T47D (cell line): ENCODE measurements at regions not wholly inside any gene's neighbourhood (a gene's known extent, or its start where the extent isn't known, plus 50 kb on each side); places are given as distances from the start of the nearest gene placed in this dataset.

Experiments used
- DNase-seq, 2 experiments: peaks; one replicate each; pipeline versions ENCODE4 v3.0.0 to v3.0.0-alpha.2; 2011 to 2012; ENCODE audit warnings: low read depth in 1 of 2, low spot score in 1 of 2
- JUND ChIP-seq: IDR thresholded peaks from 2 replicates; pipeline ENCODE4 v1.6.1; 2012; ENCODE audit warnings: low read depth
- in situ Hi-C: cut with HindIII; loops from 2 replicates; pipeline ENCODE4 v1.10.0; 2016; ENCODE audit warnings: low sequenced_read_pairs, low pct_unique_long_range_greater_than_20kb

DNA sequence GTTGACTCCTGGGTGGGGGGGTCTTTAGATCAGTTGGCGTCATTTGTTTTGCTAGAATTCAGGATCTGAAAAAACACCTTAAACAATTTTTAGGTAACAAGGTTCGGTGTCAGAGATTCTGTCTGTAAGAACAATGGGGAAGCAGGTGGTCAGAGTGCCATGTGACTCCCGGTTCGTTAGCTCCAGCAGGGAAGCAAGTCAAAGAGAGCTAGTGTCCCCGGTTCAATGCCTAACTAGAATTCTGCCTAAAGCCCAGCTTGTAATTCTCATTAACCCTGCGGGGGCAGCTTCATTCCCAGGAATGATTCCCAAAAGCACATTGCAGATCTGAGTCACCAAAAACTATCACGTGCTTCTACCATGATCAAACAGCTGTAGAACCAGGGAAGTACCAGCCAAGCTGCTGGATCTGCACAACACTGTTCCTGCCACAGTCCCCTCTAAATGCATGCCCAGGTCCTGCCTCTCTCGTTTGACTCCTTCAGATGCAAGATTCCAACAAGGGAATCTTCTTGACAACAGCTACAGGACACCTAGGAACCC is 664.3 kb upstream of the CELF2 start:
- no peak for DNase-seq
- in situ Hi-C loops, result no loop called here
- no peak for TF ChIP-seq JUND

DNA sequence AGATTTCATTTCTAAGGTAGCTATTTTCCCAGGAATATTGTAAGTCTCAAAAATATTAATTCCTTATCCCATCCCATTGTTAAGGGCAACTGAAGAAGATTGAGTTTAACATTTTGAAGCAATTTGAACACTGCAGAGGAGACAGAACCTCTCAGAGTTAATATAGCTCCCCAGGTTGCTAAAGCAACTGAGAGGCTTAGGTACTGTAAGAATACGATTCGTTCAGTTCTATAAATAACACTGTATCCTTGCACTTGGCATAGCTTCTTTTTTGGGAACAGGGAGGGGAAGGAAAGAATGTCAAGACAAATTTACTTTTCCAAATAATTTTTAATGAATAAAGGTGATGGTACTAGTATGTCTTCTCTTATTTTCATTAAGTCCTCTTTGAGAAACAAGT is 658.4 kb upstream of the CELF2 start:
- in situ Hi-C loops, result no loop called here
- DNase-seq, result no peak
- TF ChIP-seq JUND, result no peak

DNA sequence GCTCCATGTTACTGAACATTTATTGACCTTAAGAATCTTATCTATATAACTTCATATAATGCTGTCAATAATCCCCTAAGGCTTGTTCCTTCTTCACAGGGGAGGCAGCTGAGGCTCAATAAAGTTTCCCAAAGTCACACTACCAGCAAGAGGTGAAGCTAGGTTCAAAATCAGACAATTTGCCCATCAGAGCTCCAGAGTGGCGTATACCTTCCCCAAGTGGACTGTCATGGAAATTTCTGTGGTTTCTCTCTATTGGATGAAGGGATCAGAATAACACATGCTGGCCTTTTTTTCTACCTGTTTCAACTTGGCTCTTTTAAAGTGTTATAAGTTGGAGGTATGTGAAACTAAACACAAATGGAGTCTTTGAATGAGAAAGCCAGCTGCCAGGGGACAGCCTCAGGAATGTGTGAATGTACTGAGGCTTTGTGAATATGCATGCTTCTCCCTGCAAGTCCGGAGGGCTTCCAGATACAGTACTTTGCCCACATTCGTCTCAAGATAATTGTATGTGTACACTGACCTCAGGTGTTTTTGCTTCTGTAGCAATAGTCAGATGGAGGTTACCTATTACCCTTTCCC is 656.3 kb upstream of the CELF2 start:
- DNase-seq, result no peak
- in situ Hi-C loops, result no loop called here
- no peak for TF ChIP-seq JUND

DNA sequence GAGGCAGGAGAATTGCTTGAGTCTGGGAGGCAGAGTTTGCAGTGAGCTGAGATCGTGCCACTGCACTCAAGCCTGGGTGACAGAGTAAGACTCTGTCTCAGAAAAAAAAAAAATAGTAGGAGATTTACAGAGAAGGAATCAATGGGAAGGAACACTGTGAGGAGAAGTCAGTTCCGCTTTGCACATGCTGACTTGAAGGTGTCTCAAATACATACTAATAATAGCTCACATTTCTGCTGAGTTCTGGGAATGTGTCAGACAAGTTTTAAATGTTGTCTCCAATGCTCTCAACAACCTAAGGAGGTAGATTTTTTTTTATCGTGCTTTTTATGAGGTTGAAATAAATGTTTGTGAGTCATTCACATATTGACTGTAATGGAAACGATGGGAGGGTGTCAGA is 654.9 kb upstream of the CELF2 start:
- TF ChIP-seq JUND, result no peak
- in situ Hi-C loops, result no loop called here
- no peak for DNase-seq

DNA sequence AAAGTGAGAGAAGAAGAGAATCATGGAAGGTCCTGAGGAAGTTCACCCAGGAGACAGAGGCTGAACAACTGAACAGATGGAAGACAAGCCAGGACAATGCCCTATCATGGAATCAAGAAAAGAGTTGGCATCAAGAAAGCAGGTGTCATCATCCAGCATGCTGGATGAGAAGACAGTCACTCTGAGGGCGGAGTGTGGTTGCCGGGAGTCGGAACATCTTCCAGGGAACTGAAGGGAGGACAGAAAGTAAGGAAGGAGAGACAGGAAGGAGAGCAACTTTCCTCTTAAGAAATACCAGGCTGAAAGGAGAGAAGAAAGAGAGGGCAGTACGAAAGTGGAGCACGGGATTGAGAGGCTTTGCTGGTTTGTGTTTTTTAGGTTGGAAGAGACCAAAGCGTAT is 654.5 kb upstream of the CELF2 start:
- in situ Hi-C loops, result no loop called here
- no peak for DNase-seq
- no peak for TF ChIP-seq JUND

DNA sequence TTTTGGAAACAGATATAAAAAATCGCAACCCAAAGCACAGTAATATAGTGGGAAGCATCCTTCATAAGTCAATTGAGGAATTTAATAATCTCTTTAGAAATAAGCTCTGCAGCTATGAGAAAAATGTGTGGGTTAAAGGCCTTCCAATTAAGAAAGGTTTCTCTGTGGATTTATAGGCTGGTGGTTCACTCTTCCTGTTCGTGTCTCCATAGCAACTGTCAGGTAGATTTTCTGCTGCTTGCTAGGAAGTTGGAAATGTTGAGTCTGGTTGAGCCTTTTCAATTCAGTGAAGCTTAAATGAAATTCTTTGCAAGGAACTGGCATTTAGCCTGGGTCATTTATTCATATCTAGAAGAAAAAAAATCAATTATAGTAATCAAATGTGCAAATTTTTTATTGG is 652.8 kb upstream of the CELF2 start:
- in situ Hi-C loops, result no loop called here
- no peak for DNase-seq
- no peak for TF ChIP-seq JUND

DNA sequence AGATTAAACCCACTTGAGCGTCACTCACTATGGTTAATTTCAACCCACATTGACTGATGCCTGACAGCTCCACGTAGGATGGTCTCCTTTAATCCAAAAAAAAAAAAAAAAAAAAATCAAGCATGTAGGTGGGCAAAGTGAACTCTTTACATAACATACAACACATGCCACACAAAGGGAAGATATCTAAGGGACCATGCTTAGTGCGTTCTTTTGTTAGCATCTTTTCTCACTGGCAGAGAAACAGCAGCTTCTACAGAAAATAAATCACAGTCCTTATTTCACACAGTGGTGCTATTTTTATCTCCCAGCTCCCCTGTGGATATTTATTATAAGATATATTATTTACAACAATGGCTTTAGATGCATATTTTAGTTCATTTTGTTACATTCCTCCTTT is 652.0 kb upstream of the CELF2 start:
- no peak for DNase-seq
- in situ Hi-C loops, result no loop called here
- no peak for TF ChIP-seq JUND

DNA sequence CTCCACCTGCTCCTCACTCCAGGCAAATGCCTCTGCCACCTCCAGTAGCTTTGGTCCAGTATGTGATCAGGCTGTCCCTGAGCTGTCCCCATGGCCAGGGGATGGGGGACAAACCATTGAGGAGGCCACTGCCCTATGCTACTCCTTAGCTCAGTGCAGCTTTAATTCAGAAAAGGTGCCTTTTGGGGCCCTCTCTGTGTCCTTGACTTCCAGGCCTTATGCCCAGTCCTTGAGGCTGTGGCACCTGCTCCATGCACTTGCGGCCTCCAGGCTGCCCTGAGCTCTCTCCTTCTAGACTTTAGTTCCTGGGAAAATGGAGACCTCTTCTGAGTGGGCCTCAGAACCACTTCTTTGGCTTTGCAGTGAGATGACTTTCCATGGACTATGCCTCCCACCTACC is 650.8 kb upstream of the CELF2 start:
- TF ChIP-seq JUND, result no peak
- no peak for DNase-seq
- in situ Hi-C loops, result no loop called here

DNA sequence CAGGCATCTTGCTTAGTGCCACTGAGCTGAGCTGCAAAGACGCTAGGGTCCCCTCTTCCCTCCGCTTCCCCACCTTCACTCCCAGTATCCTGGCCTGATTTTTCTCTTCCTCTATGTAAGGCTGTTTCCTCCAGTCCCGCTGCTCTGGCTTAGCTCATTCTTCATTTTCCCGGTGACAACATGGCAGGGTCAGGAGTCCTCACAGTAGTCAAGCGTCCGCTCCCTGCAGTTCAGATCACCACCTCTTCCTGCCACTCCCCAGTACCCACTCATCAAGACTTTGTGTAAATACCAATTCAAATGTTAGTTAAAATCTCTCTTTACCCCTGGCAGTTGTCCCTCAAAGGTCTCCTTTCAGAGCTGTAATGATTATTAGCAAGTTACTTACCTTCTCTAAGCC is 650.4 kb upstream of the CELF2 start:
- TF ChIP-seq JUND, result no peak
- in situ Hi-C loops, result no loop called here
- DNase-seq, result no peak

DNA sequence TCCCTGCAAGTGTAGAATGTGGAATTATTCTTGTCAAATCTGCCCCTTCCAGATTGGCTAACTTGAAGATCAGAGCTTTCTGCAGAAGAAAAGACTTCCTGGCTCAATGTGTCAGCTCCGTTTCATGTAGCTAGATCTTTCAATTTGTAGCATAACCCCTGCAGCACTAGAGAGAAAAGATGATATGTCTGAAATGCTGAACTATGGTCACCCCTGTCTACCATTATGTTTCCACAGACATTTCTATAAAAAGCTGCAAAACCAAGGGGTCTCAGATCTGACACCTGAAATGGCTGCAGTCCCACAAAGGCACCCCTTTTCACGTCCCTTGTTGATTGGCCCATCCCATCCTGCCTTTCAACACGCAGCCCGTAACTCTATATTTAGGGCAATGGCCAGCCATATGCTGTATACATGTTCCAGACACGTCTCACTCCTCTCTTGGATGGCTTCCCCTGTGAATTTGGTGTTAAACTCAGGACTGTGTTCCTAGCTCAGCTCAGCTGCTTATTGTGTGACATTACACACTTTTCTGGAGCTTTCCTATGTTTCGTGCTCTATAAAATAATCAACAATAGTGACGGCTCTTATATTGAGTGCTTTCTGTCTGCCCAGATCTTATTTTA is 648.6 kb upstream of the CELF2 start:
- TF ChIP-seq JUND, result no peak
- DNase-seq, result no peak
- in situ Hi-C loops, result no loop called here

DNA sequence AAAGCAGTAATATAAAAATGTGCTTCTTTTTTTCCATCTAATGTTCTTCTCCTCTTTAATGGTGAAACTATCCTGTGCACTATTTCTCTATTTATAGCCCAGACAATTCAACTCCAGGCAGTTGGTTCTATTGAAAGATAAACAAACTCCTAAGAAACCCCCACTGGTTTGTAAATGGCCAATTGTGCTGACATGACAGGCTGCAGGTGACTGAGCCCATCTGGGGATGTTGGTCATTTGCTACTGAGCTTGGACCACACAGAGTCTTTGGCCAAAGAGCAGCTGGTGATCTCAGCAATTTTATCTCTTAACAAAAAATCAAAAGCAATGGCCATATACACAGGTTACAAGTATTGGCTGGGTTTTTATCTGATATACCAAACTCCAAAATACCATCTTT is 631.8 kb upstream of the CELF2 start:
- in situ Hi-C loops, result no loop called here
- TF ChIP-seq JUND, result no peak
- no peak for DNase-seq

DNA sequence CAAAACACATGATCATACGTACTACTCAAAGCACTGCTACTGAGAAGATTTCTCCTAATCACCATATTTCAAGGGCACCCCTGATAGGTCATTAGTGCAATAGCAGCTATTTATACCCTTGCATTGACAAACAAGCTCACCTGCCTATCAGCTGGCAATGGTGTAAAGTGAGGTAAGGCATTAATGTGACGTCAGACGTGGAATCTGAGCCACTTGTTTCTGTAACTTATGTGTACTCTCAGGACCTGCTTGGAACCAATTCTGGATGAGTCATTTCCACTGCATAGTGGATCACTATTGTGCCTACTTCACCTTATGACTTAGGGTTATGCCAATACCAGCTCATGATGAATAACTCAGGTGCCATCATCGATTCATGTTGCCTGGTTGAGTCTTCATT is 628.5 kb upstream of the CELF2 start:
- in situ Hi-C loops, result no loop called here
- DNase-seq, result no peak

DNA sequence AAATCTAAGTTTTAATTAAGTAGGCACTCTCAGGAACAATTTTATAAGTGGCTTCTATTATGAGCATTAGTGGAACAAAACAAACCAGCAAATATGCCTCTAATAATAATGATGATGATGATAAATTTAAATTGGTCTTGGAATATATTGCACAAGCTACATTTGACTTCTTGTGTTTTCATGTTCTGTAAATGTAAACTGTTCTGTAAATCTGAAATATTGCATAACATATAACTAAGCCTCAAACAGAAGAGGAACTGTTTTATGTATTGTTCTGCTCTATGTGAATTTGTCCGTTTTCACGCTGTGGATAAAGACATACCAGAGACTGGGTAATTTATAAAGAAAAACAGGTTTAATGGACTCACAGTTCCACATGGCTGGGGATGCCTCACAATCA is 625.2 kb upstream of the CELF2 start:
- DNase-seq, result no peak

More for the DNA sequence above, 628.5 kb upstream of the CELF2 start:
- TF ChIP-seq JUND, result no peak

More for the DNA sequence above, 625.2 kb upstream of the CELF2 start:
- no peak for TF ChIP-seq JUND
- in situ Hi-C loops, result no loop called here
